Osteoblast (primary cell): ENCODE measurements at regions not wholly inside any gene's neighbourhood (a gene's known extent, or its start where the extent isn't known, plus 50 kb on each side); places are given as distances from the start of the nearest gene placed in this dataset.

Experiments used
- DNase-seq: peaks from one replicate; pipeline ENCODE4 v3.0.0; 2011; ENCODE audit warnings: low spot score, mixed read lengths; ENCODE audit not compliant: insufficient read length; ENCODE audit errors: missing footprints
- H2AFZ ChIP-seq: 2 replicates; pipeline ENCODE4 v1.6.0; 2011; ENCODE audit warnings: mild to moderate bottlenecking, low read length
- H3K27ac ChIP-seq: 2 replicates; pipeline ENCODE4 v1.5.1; 2011; ENCODE audit warnings: mild to moderate bottlenecking, low read depth, low read length, moderate library complexity
- H3K27me3 ChIP-seq: 2 replicates; pipeline ENCODE4 v1.6.0; 2012; ENCODE audit warnings: mild to moderate bottlenecking, control low read depth, inconsistent platforms, low read length, moderate library complexity; ENCODE audit not compliant: insufficient read depth
- H3K36me3 ChIP-seq: 2 replicates; pipeline ENCODE4 v1.5.1; 2011; ENCODE audit warnings: mild to moderate bottlenecking, low read length, control low read depth, moderate library complexity; ENCODE audit not compliant: insufficient read depth
- H3K4me1 ChIP-seq: 2 replicates; pipeline ENCODE4 v1.5.1; 2011; ENCODE audit warnings: mild to moderate bottlenecking, low read length, control low read depth, moderate library complexity; ENCODE audit not compliant: insufficient read depth
- H3K4me2 ChIP-seq: 2 replicates; pipeline ENCODE4 v1.6.0; 2011; ENCODE audit warnings: mild to moderate bottlenecking, low read length; ENCODE audit not compliant: insufficient read depth
- H3K4me3 ChIP-seq: fragments of 200-600 bp; sonication (generic); 3 replicates; pipeline ENCODE4 v1.5.1; 2012; ENCODE audit warnings: mild to moderate bottlenecking, low read length, inconsistent platforms; ENCODE audit not compliant: insufficient read depth
- H3K79me2 ChIP-seq: 2 replicates; pipeline ENCODE4 v1.6.0; 2012; ENCODE audit warnings: mild to moderate bottlenecking, low read length, control low read depth, inconsistent platforms; ENCODE audit not compliant: insufficient read depth
- H3K9me3 ChIP-seq: 2 replicates; pipeline ENCODE4 v1.5.1; 2011; ENCODE audit warnings: low read depth, low read length, control low read depth
- H4K20me1 ChIP-seq: 2 replicates; pipeline ENCODE4 v1.6.0; 2012; ENCODE audit warnings: mild to moderate bottlenecking, low read length, control low read depth; ENCODE audit not compliant: insufficient read depth
- TF ChIP-seq, protein P1 (sequence below): IDR thresholded peaks from 2 replicates; pipeline ENCODE4 v1.5.1; 2011; ENCODE audit warnings: mild to moderate bottlenecking, low read depth, low read length, moderate library complexity; ENCODE audit errors: extremely low read depth

DNA sequence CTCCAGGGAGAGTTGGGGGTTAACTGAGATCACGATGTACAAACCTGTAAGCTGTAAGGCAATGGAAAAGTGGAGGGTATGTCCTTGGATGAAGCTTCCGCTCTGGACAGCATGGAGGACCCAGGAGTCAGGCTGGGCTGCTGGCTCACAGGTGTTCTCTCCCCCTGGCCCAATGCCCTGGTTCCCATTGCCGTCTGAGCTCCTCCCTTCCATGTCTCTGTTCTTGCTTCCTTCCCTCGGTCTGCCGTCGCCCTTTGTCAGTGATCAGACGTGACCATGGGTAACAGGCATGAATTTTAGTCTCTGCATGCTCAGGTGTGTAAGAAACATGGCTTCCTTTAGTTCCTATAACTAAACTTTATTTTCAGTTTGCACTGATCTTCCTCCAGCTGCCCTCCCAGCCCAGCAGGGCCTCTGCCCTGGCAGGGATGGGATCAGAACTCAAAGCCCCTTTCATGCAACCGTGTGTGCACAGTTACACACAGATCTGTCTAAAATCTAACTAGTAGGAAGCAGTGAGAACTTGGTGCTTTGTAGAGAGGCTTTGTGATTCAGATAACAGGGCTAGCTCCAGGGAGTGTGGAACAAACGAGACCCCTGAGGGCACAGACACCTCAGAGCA lies 51.7 kb upstream of the KCNMB1 start:
- no peak overlapping the region for H3K4me3 ChIP-seq
- no peak overlapping the region for H3K4me2 ChIP-seq
- H3K79me2 ChIP-seq: no peaks in the 10 kb centered on the region
- H3K27ac ChIP-seq: no peak overlapping the region
- TF ChIP-seq, protein P1, sequence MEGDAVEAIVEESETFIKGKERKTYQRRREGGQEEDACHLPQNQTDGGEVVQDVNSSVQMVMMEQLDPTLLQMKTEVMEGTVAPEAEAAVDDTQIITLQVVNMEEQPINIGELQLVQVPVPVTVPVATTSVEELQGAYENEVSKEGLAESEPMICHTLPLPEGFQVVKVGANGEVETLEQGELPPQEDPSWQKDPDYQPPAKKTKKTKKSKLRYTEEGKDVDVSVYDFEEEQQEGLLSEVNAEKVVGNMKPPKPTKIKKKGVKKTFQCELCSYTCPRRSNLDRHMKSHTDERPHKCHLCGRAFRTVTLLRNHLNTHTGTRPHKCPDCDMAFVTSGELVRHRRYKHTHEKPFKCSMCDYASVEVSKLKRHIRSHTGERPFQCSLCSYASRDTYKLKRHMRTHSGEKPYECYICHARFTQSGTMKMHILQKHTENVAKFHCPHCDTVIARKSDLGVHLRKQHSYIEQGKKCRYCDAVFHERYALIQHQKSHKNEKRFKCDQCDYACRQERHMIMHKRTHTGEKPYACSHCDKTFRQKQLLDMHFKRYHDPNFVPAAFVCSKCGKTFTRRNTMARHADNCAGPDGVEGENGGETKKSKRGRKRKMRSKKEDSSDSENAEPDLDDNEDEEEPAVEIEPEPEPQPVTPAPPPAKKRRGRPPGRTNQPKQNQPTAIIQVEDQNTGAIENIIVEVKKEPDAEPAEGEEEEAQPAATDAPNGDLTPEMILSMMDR: no peak
- no peak for DNase-seq
- H3K36me3 ChIP-seq: no peaks in the 10 kb centered on the region
- H3K9me3 ChIP-seq: no peaks in the 10 kb centered on the region
- H2AFZ ChIP-seq: no peak overlapping the region
- H3K27me3 ChIP-seq: no peaks in the 10 kb centered on the region
- H3K4me1 ChIP-seq: no peaks in the 10 kb centered on the region
- H4K20me1 ChIP-seq: no peaks in the 10 kb centered on the region

DNA sequence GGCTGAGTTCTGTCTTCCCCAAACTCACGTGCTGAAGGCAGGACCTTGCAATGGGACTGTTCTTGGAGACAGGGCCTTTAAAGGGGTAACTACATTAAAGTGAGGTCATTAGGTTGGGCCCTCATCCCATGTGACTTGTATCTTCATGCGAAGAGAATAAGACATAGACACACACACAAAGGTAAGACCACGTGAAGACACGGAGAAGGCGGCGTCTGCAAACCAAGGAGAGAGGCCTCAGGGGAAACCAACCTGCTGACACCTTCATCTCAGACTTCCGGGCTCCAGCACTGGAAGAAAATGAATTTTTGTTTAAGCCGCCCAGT lies 50.7 kb upstream of the KCNMB1 start:
- Histone ChIP-seq H3K27me3 (no peaks in the 10 kb centered on the region), H4K20me1 (no peaks in the 10 kb centered on the region), H3K79me2 (no peaks in the 10 kb centered on the region), H3K36me3 (no peaks in the 10 kb centered on the region), H2AFZ (no peak overlapping the region), H3K9me3 (no peaks in the 10 kb centered on the region), H3K4me2 (no peak overlapping the region), H3K4me3 (no peak overlapping the region), H3K27ac (no peak overlapping the region), H3K4me1 (no peaks in the 10 kb centered on the region)
- no peak for DNase-seq
- TF ChIP-seq, protein P1: no peak

DNA sequence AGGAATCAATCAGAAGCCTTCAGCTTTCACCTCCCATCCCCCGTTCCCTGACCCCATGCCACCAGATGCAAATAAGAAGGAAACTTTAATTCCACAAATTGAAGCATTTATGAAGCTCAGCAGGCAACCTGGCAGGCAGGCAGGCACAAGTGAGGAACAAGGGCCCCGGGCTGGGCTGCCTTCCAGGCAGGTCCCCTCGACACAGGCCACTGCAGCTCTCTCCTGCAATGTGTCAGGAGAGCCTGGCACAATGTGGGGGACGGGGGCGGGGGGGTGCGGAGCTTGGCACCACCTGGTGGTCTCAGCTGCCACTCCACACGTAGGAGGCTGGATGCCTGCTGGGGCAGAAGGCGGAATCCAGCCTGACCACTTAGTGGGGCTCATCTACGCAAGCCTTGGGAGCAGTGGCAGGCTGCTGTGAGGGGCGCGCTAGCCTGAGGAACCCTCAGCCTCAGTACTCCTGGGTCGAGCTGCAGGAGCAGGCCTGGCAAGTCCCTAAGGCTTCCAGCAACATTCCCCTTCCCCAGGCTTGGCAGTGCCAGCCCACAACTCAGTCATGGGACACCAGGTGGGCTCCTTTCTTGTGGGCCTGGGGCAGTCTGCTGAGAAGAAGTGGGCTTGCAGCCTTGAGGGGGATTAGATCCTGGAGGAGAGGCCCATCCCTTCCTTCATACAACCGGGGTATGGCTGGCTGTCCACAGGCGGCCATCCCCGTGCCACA lies 50.2 kb upstream of the KCNMB1 start:
- H2AFZ ChIP-seq: no peak overlapping the region
- H3K36me3 ChIP-seq: no peaks in the 10 kb centered on the region
- TF ChIP-seq, protein P1: no peak
- H3K79me2 ChIP-seq: no peaks in the 10 kb centered on the region
- no peaks in the 10 kb centered on the region for H4K20me1 ChIP-seq
- no peaks in the 10 kb centered on the region for H3K9me3 ChIP-seq
- H3K27me3 ChIP-seq: no peaks in the 10 kb centered on the region
- no peaks in the 10 kb centered on the region for H3K4me1 ChIP-seq
- DNase-seq: no peak
- H3K4me2 ChIP-seq: no peak overlapping the region
- H3K4me3 ChIP-seq: no peak overlapping the region
- no peak overlapping the region for H3K27ac ChIP-seq
